ENCODE measurements at regions not wholly inside any gene's neighbourhood (a gene's known extent, or its start where the extent isn't known, plus 50 kb on each side); places are given as distances from the start of the nearest gene placed in this dataset.
A peak's percentile ranks its signal among the peaks of the same experiment; 100 is the strongest.

GRCh38 chr4:154049457-154050181, 260.7 kb upstream of the SFRP2 start:
- H3K27ac ChIP-seq, result no peak overlapping the region
- no peaks in the 10 kb centered on the region for H3K27me3 ChIP-seq
- intact Hi-C loops (cut with DNase I; ENCODE audit: low total_unique reads), result no loop called here
- H3K9me3 ChIP-seq, result peaks cover 0 to 19% (median 8%) of the 10 kb centered on the region in 4 donors
- H3K4me3 ChIP-seq, result no peak overlapping the region
- TF ChIP-seq POLR2AphosphoS5 (IDR thresholded peaks at IDR 0.05) (no peak), POLR2A (IDR thresholded peaks at IDR 0.05) (no peak), EP300 (IDR thresholded peaks at IDR 0.05) (no peak)
- TF ChIP-seq, protein P1, sequence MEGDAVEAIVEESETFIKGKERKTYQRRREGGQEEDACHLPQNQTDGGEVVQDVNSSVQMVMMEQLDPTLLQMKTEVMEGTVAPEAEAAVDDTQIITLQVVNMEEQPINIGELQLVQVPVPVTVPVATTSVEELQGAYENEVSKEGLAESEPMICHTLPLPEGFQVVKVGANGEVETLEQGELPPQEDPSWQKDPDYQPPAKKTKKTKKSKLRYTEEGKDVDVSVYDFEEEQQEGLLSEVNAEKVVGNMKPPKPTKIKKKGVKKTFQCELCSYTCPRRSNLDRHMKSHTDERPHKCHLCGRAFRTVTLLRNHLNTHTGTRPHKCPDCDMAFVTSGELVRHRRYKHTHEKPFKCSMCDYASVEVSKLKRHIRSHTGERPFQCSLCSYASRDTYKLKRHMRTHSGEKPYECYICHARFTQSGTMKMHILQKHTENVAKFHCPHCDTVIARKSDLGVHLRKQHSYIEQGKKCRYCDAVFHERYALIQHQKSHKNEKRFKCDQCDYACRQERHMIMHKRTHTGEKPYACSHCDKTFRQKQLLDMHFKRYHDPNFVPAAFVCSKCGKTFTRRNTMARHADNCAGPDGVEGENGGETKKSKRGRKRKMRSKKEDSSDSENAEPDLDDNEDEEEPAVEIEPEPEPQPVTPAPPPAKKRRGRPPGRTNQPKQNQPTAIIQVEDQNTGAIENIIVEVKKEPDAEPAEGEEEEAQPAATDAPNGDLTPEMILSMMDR (IDR thresholded peaks at IDR 0.05), result no peak
- WGBS, 5 donors, result 58 to 69% (median 66%) methylated on average over 6 of the region's 6 CpGs
- H3K36me3 ChIP-seq, result no peaks in the 10 kb centered on the region
- no peaks in the 10 kb centered on the region for H3K4me1 ChIP-seq
- peak in 1 of 2 donors; percentile 13 for DNase-seq

GRCh38 chr4:154047733-154048132, 258.9 kb upstream of the SFRP2 start:
- Histone ChIP-seq H3K36me3 (no peaks in the 10 kb centered on the region), H3K4me3 (no peak overlapping the region), H3K27me3 (no peaks in the 10 kb centered on the region), H3K27ac (no peak overlapping the region), H3K4me1 (no peaks in the 10 kb centered on the region), H3K9me3 (peaks cover 0 to 6% (median 1%) of the 10 kb centered on the region in 4 donors)
- DNase-seq, result no peak
- TF ChIP-seq POLR2AphosphoS5 (IDR thresholded peaks at IDR 0.05), result no peak
- 59 to 88% (median 80%) methylated on average over 1 of the region's 1 CpG for WGBS, 5 donors
- intact Hi-C loops (cut with DNase I; ENCODE audit: low total_unique reads), result no loop called here

DNA sequence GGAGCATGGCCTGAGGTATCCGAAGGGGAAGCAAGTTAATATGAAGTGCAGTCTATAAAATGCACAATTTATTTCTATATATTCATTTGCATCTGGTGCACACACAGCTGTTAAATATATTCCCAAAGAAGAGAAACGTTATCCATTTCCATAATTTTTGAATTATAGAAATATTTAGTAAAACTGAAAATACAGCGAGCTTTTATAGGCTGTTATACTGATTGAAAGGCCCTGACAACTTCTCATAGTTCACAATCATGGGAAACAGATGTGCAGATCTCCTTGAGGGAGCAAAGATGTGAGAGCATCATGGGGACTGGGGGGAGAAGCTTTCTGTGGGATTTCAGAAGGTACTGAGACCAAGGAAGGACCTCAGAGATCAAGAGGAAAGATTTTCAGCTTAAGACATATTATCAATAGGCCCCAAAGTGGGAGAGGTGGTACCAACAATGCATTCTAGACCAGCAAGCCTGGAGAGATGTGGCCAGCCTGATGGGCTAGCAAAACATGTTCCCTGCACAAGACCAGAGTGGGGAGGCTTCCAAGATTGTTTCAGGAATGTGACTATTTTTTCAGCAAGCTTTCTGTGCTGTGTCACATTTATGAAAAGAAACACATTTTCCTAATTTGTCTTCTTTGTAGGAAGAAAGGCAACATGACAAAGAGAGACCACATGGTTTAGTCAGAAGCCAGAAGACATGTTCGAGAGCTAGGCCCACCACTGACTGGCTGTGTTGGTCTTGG, 256.0 kb upstream of the SFRP2 start:
- TF ChIP-seq, protein P1 (IDR thresholded peaks at IDR 0.05), result no peak
- TF ChIP-seq EP300 (IDR thresholded peaks at IDR 0.05) (no peak), POLR2A (IDR thresholded peaks at IDR 0.05) (no peak)
- H3K4me3 ChIP-seq, result no peak overlapping the region
- no peaks in the 10 kb centered on the region for H3K36me3 ChIP-seq
- no peak for DNase-seq
- no peaks in the 10 kb centered on the region for H3K4me1 ChIP-seq
- no peak overlapping the region for H3K27ac ChIP-seq
- H3K9me3 ChIP-seq, result no peaks in the 10 kb centered on the region
- H3K27me3 ChIP-seq, result no peaks in the 10 kb centered on the region
- 69 to 81% (median 77%) methylated on average over 4 of the region's 4 CpGs for WGBS, 5 donors
- intact Hi-C loops (cut with DNase I; ENCODE audit: low total_unique reads), result no loop called here

GRCh38 chr4:154044108-154044531, 255.2 kb upstream of the SFRP2 start:
- no peak for TF ChIP-seq POLR2AphosphoS5 (IDR thresholded peaks at IDR 0.05)
- TF ChIP-seq EP300 (IDR thresholded peaks at IDR 0.05), result no peak
- TF ChIP-seq, protein P1 (IDR thresholded peaks at IDR 0.05), result no peak
- TF ChIP-seq POLR2A (IDR thresholded peaks at IDR 0.05), result no peak
- Histone ChIP-seq H3K27ac (no peak overlapping the region), H3K27me3 (no peaks in the 10 kb centered on the region), H3K9me3 (no peaks in the 10 kb centered on the region), H3K4me1 (no peaks in the 10 kb centered on the region), H3K36me3 (no peaks in the 10 kb centered on the region), H3K4me3 (no peak overlapping the region)
- WGBS, 5 donors, result 27 to 44% (median 42%) methylated on average over 4 of the region's 4 CpGs
- intact Hi-C loops (cut with DNase I; ENCODE audit: low total_unique reads), result no loop called here
- no peak for DNase-seq

- H3K4me3 ChIP-seq, result no peak overlapping the region
- DNase-seq, result no peak
- intact Hi-C loops (cut with DNase I; ENCODE audit: low total_unique reads), result no loop called here
- 79 to 86% (median 85%) methylated on average over 5 of the region's 5 CpGs for WGBS, 5 donors
- H3K36me3 ChIP-seq, result no peaks in the 10 kb centered on the region
- no peaks in the 10 kb centered on the region for H3K27me3 ChIP-seq
- TF ChIP-seq EP300 (IDR thresholded peaks at IDR 0.05), result no peak
- TF ChIP-seq POLR2AphosphoS5 (IDR thresholded peaks at IDR 0.05), result no peak
- TF ChIP-seq, protein P1 (IDR thresholded peaks at IDR 0.05), result no peak
- no peak for TF ChIP-seq POLR2A (IDR thresholded peaks at IDR 0.05)
- H3K4me1 ChIP-seq, result no peaks in the 10 kb centered on the region
- no peak overlapping the region for H3K27ac ChIP-seq
- H3K9me3 ChIP-seq, result no peaks in the 10 kb centered on the region
These were observed 252.8 kb upstream of the SFRP2 start for GRCh38 chr4:154041640-154042039.
